Natural killer cell treated with Interleukin-12 subunit alpha and Interleukin-12 subunit beta and Interleukin-15 and Interleukin-18, amount 100 ng/mL, for 72 hours (primary cell): ENCODE measurements at regions not wholly inside any gene's neighbourhood (a gene's known extent, or its start where the extent isn't known, plus 50 kb on each side); places are given as distances from the start of the nearest gene placed in this dataset.
"Not testable (repeated sequence)": the region's sequence is repeated elsewhere in the genome, so short reads cannot be mapped to it uniquely, and the experiment has no call there.

ENCODE experiments used
- ATAC-seq, 2 donors: fragments of 150-1000 bp; cut with Tn5 transposase in 1 of 2; sonication (Bioruptor Pico), chemical (Tn5 transposase) in 1 of 2; 2 replicates each; pipeline ENCODE4 v1.10.0; 2021
- DNase-seq: peaks from one replicate; pipeline ENCODE4 v3.0.0; 2022; ENCODE audit warnings: low spot score
- H3K27ac Mint-ChIP-seq, 2 donors: 1 replicate in 1 of 2; 2 replicates in 1 of 2; pipeline ENCODE4 v1.8.0; 2022; ENCODE audit warnings: mixed read lengths in 2 of 2, mild to moderate bottlenecking in 1 of 2, moderate library complexity in 1 of 2
- H3K27me3 Mint-ChIP-seq, 2 donors: 1 replicate in 1 of 2; 2 replicates in 1 of 2; pipeline ENCODE4 v1.8.0; 2022; ENCODE audit warnings: mixed read lengths in 2 of 2
- H3K36me3 Mint-ChIP-seq: one replicate; pipeline ENCODE4 v1.8.0; 2022; ENCODE audit warnings: mixed read lengths
- H3K4me1 Mint-ChIP-seq, 2 donors: 1 replicate in 1 of 2; 2 replicates in 1 of 2; pipeline ENCODE4 v1.8.0; 2022; ENCODE audit warnings: low read depth in 2 of 2, mixed read lengths in 2 of 2, mild to moderate bottlenecking in 1 of 2
- H3K4me3 Mint-ChIP-seq: one replicate; pipeline ENCODE4 v1.8.0; 2022; ENCODE audit warnings: mixed read lengths
- H3K9me3 Mint-ChIP-seq: 2 replicates; pipeline ENCODE4 v1.8.0; 2022; ENCODE audit warnings: mixed read lengths

DNA sequence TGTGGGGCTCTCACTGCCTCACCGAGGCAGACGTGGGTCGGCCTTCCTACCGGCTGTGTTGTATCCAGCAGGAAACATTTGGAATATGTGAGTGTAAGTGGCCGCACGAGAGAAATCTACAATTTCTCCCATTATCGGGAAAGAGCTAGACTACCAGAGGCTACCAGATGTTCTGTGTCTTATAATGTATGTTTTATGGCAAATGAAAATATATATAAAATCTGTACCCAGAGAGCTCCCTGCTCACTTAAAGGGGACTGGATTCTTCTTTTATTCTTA, 69.5 kb upstream of the PITX1 start:
- H3K4me3 Mint-ChIP-seq, result no peak overlapping the region
- no peaks in the 10 kb centered on the region for H3K36me3 Mint-ChIP-seq
- DNase-seq (no peak), ATAC-seq (no peak)
- no peaks in the 10 kb centered on the region for H3K4me1 Mint-ChIP-seq
- no peak overlapping the region for H3K27ac Mint-ChIP-seq
- H3K27me3 Mint-ChIP-seq, result peaks cover 3 to 6% of the 10 kb centered on the region in 2 donors
- no peaks in the 10 kb centered on the region for H3K9me3 Mint-ChIP-seq

DNA sequence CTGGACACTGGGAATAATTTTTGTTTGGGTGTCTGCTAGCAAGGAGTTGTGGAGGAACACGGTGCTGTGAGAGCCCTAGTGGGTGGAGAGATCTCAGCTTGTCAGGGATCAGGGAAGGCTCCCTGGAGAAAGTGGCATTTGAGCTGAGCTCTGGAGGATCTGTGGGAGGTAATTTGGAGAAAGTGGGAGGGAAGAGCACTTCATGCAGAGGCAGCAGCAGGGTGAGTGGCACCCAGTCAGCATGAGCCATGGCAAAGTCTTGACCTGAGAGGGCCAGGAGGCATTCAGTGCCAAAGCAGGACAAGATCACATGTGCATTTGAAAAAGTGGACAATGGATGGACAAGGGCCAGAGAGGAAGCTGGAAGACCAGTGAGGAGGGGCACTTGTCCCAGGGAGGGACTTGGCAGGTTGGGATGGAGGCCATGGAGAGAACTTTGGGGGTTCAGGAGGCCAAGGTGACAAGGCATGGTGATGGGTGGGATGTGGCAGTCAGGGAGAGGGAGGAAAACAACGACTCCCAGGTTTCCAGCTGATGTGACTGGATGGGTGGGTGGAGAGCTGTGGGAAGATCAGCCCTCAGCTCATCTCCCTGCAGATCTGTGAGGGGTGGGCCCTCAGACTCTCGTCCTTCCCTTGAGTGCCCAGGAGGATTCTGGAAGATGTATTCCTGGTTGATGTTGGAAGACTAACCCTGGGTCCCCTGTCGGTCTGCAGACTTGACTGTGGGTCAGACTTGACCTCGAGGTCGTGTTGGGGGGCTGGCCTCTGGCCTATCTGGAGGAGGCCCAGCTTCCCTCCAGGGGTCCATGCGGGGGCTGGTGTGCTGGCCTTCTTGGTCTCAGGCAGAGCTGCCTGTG, 68.9 kb upstream of the PITX1 start:
- DNase-seq (no peak), ATAC-seq (no peak)
- Mint-ChIP-seq H3K9me3 (no peaks in the 10 kb centered on the region), H3K27me3 (peaks cover 3 to 7% of the 10 kb centered on the region in 2 donors), H3K27ac (no peak overlapping the region), H3K4me1 (no peaks in the 10 kb centered on the region), H3K4me3 (no peak overlapping the region), H3K36me3 (no peaks in the 10 kb centered on the region)

DNA sequence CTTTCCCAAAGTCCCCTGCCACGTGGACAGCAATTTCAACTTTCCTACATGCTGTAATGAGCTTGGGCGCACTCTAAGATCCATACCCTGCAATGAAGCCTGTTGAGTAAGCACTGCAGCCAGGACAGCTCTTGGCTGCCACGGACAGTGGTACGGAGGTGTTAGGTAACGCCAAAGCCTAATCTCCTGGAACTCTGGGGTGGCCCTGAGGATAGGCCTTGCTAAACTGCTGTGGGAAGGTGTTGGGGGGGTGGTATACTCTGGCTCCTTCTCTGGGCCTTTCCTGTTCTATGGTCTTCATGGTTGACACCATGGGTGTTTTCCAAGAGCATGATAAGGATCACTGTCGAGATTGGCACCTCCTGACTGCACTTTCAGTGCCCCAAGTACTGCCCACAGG, 66.4 kb upstream of the PITX1 start:
- Mint-ChIP-seq H3K27me3 (peaks cover 9 to 21% of the 10 kb centered on the region in 2 donors), H3K4me3 (no peak overlapping the region), H3K27ac (no peak overlapping the region), H3K9me3 (no peaks in the 10 kb centered on the region), H3K4me1 (no peaks in the 10 kb centered on the region), H3K36me3 (no peaks in the 10 kb centered on the region)
- no peak for ATAC-seq
- DNase-seq, result no peak

DNA sequence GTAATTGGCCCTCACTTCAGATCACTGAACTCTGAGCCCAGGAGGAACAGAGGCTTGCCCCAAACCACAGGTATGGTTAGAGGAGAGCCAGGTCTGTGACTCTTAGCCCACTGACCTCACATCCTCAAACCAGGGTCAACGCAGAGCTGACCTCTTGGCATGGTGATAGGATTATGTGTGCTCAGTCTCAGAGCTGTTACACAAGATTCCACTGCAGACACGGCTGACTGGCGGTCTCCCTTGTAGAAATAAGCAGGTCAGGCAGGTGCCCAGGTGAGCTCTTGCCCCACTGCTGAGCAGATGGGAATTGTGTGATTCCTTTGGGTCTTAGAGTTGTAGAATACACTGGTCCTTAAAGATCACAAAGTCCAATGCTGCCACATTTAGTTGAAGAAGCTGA, 66.0 kb upstream of the PITX1 start:
- H3K27me3 Mint-ChIP-seq, result peaks cover 12 to 26% of the 10 kb centered on the region in 2 donors
- no peak overlapping the region for H3K27ac Mint-ChIP-seq
- DNase-seq (no peak), ATAC-seq (no peak)
- no peaks in the 10 kb centered on the region for H3K4me1 Mint-ChIP-seq
- H3K36me3 Mint-ChIP-seq, result no peaks in the 10 kb centered on the region
- no peak overlapping the region for H3K4me3 Mint-ChIP-seq
- H3K9me3 Mint-ChIP-seq, result no peaks in the 10 kb centered on the region

DNA sequence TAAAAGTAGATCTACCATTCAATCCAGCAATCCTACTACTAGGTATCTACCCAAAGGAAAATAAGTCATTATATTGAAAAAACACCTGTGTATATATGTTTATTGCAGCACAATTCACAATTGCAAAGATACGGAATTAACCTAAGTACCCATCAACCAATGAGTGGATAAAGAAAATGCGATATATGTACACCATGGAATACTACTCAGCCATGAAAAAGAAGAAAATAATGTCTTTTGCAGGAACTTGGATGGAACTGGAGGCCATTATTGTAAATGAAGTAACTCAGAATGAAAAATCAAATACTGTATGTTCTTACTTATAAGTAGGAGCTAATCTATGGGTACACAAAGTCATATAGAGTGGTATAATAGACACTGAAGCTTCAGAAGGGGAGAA, 63.4 kb upstream of the PITX1 start:
- Mint-ChIP-seq H3K4me3 (no peak overlapping the region), H3K27me3 (peaks cover 15 to 31% of the 10 kb centered on the region in 2 donors), H3K36me3 (no peaks in the 10 kb centered on the region), H3K9me3 (no peaks in the 10 kb centered on the region), H3K27ac (no peak overlapping the region), H3K4me1 (no peaks in the 10 kb centered on the region)
- ATAC-seq (no peak), DNase-seq (no peak)

- H3K27me3 Mint-ChIP-seq, result peaks cover 15 to 31% of the 10 kb centered on the region in 2 donors
- H3K4me1 Mint-ChIP-seq, result no peaks in the 10 kb centered on the region
- H3K4me3 Mint-ChIP-seq, result no peak overlapping the region
- no peaks in the 10 kb centered on the region for H3K36me3 Mint-ChIP-seq
- no peak overlapping the region for H3K27ac Mint-ChIP-seq
- no peaks in the 10 kb centered on the region for H3K9me3 Mint-ChIP-seq
- ATAC-seq, result no peak
- no peak for DNase-seq
Measured at GRCh38 chr5:135095871-135096270, 61.8 kb upstream of the PITX1 start.

- H3K36me3 Mint-ChIP-seq, result no peaks in the 10 kb centered on the region
Measured at GRCh38 chr5:135095052-135095715, 61.2 kb upstream of the PITX1 start.

DNA sequence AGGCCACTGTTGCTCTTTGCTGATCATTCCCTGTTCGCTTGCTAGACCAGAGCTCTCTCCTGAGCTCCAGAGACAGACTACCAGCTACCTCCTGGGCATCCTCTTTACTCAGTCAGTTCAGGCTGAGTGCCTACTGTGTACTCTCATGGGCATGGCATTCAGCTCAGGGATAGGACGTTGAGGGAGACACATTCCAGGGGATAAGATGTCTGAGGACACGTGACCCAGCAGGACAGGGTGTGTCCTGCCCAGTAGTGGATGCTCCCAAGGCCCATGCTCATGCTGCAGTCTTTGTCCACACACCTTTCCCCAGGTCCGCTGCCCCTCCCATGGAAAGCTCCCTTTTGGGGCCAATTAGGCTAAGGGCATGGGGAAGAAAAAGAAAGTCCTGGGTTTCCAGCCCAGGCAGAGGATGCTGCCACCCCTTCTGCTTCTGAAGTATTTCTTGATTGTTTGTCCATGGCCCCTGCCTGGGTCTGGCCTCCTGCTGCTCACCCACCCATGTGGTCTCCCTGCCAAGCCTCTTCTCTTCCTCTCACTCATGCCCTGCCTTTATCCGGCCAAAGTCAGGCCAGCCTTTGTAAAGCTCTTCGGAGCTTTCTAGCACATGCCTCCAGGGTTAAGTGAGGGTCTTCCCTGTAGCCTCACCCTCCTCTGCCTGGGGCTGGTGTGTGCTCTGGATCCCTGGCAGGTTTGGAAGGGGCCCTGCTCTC, 60.5 kb upstream of the PITX1 start:
- no peak overlapping the region for H3K4me3 Mint-ChIP-seq
- no peaks in the 10 kb centered on the region for H3K9me3 Mint-ChIP-seq
- peak in 1 of 2 donors; percentile 38 for ATAC-seq
- peaks cover 17 to 31% of the 10 kb centered on the region in 2 donors for H3K27me3 Mint-ChIP-seq
- no peak overlapping the region for H3K27ac Mint-ChIP-seq
- DNase-seq, result no peak
- no peaks in the 10 kb centered on the region for H3K4me1 Mint-ChIP-seq
- no peaks in the 10 kb centered on the region for H3K36me3 Mint-ChIP-seq

More at GRCh38 chr5:135095052-135095715, 61.2 kb upstream of the PITX1 start:
- Mint-ChIP-seq H3K27me3 (peaks cover 17 to 31% of the 10 kb centered on the region in 2 donors), H3K9me3 (no peaks in the 10 kb centered on the region), H3K27ac (no peak overlapping the region), H3K4me1 (no peaks in the 10 kb centered on the region), H3K4me3 (no peak overlapping the region)
- ATAC-seq (peak in 1 of 2 donors; percentile 30), DNase-seq (no peak)

GRCh38 chr5:135093483-135093882, 59.5 kb upstream of the PITX1 start:
- not testable (repeated sequence) for H3K9me3 Mint-ChIP-seq, H3K36me3 Mint-ChIP-seq, H3K27ac Mint-ChIP-seq, H3K4me1 Mint-ChIP-seq, ATAC-seq, H3K4me3 Mint-ChIP-seq, DNase-seq
- H3K27me3 Mint-ChIP-seq, result peaks cover 24 to 31% of the 10 kb centered on the region in 2 donors

DNA sequence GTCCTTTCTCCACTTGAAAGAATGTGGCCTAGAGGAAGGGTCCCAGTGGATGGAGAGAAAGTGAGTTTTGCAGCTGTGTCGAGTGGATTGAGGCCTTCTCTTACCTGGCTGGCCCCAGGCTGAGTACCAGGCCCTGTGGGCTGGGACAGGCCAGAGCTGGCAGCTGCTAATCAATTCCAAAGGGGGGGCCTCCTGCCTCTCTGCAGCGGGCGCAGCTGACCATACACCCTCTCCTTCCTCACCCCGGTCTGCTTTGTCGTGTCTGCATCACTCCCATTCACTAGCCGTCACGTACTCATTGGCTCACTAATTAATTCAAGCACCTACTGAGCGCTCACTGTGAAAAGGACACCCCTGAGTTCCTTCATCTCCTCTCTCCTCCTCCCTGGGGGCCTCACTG, 58.4 kb upstream of the PITX1 start:
- Mint-ChIP-seq H3K36me3 (no peaks in the 10 kb centered on the region), H3K9me3 (no peaks in the 10 kb centered on the region), H3K27ac (no peak overlapping the region), H3K27me3 (peaks cover 29 to 34% of the 10 kb centered on the region in 2 donors), H3K4me3 (no peak overlapping the region), H3K4me1 (no peaks in the 10 kb centered on the region)
- no peak for DNase-seq
- ATAC-seq, result no peak

DNA sequence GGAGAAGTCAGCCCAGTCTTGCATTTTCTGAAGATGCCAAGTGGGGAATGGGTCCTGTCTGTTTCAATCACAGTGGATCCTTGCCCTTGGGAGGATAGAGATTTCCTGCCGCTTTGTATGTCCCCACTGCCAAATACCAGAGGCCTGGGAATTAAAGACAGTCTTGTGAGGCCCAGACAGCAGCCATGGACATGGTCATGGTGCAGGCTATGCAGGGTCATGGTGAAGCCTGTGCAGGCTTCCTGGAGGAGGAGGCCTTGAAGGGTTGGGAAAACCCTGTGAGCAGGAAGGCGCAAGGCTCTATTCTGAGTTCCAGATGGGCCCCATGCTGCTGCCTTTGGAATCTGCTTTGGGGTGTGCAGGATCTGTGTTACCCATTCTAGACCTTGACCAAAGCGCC, 57.3 kb upstream of the PITX1 start:
- H3K9me3 Mint-ChIP-seq, result no peaks in the 10 kb centered on the region
- no peaks in the 10 kb centered on the region for H3K4me1 Mint-ChIP-seq
- no peak overlapping the region for H3K27ac Mint-ChIP-seq
- DNase-seq (no peak), ATAC-seq (no peak)
- H3K36me3 Mint-ChIP-seq, result no peaks in the 10 kb centered on the region
- H3K27me3 Mint-ChIP-seq, result peaks cover 30 to 32% of the 10 kb centered on the region in 2 donors
- H3K4me3 Mint-ChIP-seq, result no peak overlapping the region

- Mint-ChIP-seq H3K4me1 (no peaks in the 10 kb centered on the region), H3K9me3 (no peaks in the 10 kb centered on the region), H3K36me3 (no peaks in the 10 kb centered on the region), H3K4me3 (no peak overlapping the region), H3K27ac (no peak overlapping the region), H3K27me3 (peaks cover 23 to 27% of the 10 kb centered on the region in 2 donors)
- no peak for ATAC-seq
- no peak for DNase-seq
Measured at GRCh38 chr5:135089912-135090311, 55.9 kb upstream of the PITX1 start.

DNA sequence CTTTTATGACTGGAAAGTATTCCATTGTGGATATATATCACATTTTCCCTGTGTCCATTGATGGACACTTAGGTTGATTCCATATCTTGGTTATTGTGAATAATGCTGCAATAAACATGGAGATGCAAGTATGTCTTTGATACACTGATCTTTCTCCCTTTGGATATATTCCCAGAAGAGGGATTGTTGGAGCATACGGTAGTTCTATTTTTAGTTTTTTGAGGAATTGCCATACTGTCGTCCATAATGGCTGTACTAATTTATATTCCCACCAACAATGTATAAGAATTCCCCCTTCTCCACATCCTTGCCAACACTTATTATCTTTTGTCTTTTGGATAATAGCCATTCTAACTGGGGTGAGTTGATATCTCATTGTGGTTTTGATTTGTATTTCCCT, 54.9 kb upstream of the PITX1 start:
- H3K9me3 Mint-ChIP-seq, result no peaks in the 10 kb centered on the region
- no peak overlapping the region for H3K4me3 Mint-ChIP-seq
- no peak for ATAC-seq
- H3K4me1 Mint-ChIP-seq, result no peaks in the 10 kb centered on the region
- peaks cover 19 to 24% of the 10 kb centered on the region in 2 donors for H3K27me3 Mint-ChIP-seq
- H3K36me3 Mint-ChIP-seq, result no peaks in the 10 kb centered on the region
- no peak for DNase-seq
- H3K27ac Mint-ChIP-seq, result no peak overlapping the region

- Mint-ChIP-seq H3K36me3 (no peaks in the 10 kb centered on the region), H3K27me3 (peaks cover 19 to 24% of the 10 kb centered on the region in 2 donors), H3K9me3 (no peaks in the 10 kb centered on the region), H3K4me3 (no peak overlapping the region), H3K27ac (no peak overlapping the region), H3K4me1 (no peaks in the 10 kb centered on the region)
- no peak for DNase-seq
- no peak for ATAC-seq
Measured at GRCh38 chr5:135087950-135088349, 53.9 kb upstream of the PITX1 start.
